DND-41 (cell line): ENCODE measurements at regions not wholly inside any gene's neighbourhood (a gene's known extent, or its start where the extent isn't known, plus 50 kb on each side); places are given as distances from the start of the nearest gene placed in this dataset.

Experiments used
- EZH2 ChIP-seq: IDR thresholded peaks from 3 replicates; pipeline ENCODE4 v1.6.1; 2012; ENCODE audit warnings: borderline replicate concordance, low read depth, mild to moderate bottlenecking, moderate library complexity, low read length, inconsistent platforms; ENCODE audit not compliant: severe bottlenecking
- TF ChIP-seq, protein P1 (sequence below): IDR thresholded peaks from 2 replicates; pipeline ENCODE4 v1.5.1; 2012; ENCODE audit warnings: borderline replicate concordance, low read length, moderate library complexity, mild to moderate bottlenecking; ENCODE audit not compliant: poor library complexity, severe bottlenecking; ENCODE audit errors: extremely low read depth

DNA sequence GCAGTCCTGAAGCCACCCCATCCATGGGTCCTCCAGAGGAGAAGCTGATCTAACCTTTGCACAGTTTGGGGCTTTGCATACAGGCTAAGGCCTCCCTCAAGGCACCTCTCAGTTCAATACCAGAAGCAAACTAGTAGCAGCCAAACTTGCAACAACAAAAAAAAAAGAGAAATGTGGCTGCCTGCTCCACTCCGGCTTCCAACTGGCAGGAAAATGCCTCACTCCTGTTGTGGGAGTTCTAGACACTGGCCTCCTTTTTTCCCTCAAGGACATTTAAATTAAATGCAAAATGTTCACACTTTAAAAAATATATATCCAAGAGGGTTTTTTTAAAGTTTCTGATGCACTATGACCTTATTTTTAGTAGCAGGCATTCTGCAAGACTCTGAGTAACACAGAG is 216.0 kb upstream of the TPM1 start:
- TF ChIP-seq, protein P1, sequence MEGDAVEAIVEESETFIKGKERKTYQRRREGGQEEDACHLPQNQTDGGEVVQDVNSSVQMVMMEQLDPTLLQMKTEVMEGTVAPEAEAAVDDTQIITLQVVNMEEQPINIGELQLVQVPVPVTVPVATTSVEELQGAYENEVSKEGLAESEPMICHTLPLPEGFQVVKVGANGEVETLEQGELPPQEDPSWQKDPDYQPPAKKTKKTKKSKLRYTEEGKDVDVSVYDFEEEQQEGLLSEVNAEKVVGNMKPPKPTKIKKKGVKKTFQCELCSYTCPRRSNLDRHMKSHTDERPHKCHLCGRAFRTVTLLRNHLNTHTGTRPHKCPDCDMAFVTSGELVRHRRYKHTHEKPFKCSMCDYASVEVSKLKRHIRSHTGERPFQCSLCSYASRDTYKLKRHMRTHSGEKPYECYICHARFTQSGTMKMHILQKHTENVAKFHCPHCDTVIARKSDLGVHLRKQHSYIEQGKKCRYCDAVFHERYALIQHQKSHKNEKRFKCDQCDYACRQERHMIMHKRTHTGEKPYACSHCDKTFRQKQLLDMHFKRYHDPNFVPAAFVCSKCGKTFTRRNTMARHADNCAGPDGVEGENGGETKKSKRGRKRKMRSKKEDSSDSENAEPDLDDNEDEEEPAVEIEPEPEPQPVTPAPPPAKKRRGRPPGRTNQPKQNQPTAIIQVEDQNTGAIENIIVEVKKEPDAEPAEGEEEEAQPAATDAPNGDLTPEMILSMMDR: no peak
- TF ChIP-seq EZH2: no peak
